Stimulated activated effector memory CD8-positive, alpha-beta T cell treated with anti-CD3 and anti-CD28 coated beads, Interleukin-12 subunit alpha, Interleukin-12 subunit beta, amount 100 ng/mL, for 72 hours (primary cell): ENCODE measurements at regions not wholly inside any gene's neighbourhood (a gene's known extent, or its start where the extent isn't known, plus 50 kb on each side); places are given as distances from the start of the nearest gene placed in this dataset.
"Not testable (repeated sequence)": the region's sequence is repeated elsewhere in the genome, so short reads cannot be mapped to it uniquely, and the experiment has no call there.

ENCODE experiments used
- ATAC-seq: fragments of 150-1000 bp; cut with Tn5 transposase; 2 replicates; pipeline ENCODE4 v1.10.0; 2021
- DNase-seq, 2 donors: peaks; one replicate each; pipeline ENCODE4 v3.0.0; 2021 to 2022; ENCODE audit warnings: low spot score in 2 of 2
- H3K27ac Mint-ChIP-seq: one replicate; pipeline ENCODE4 v1.8.0; 2022; ENCODE audit warnings: mild to moderate bottlenecking, mixed read lengths
- H3K36me3 Mint-ChIP-seq: one replicate; pipeline ENCODE4 v1.8.0; 2022; ENCODE audit warnings: mild to moderate bottlenecking, mixed read lengths
- H3K4me1 Mint-ChIP-seq: one replicate; pipeline ENCODE4 v1.8.0; 2022; ENCODE audit warnings: mixed read lengths
- H3K4me3 Mint-ChIP-seq: one replicate; pipeline ENCODE4 v1.8.0; 2022; ENCODE audit warnings: mild to moderate bottlenecking, mixed read lengths
- H3K9me3 Mint-ChIP-seq: one replicate; pipeline ENCODE4 v1.8.0; 2022; ENCODE audit warnings: mixed read lengths

DNA sequence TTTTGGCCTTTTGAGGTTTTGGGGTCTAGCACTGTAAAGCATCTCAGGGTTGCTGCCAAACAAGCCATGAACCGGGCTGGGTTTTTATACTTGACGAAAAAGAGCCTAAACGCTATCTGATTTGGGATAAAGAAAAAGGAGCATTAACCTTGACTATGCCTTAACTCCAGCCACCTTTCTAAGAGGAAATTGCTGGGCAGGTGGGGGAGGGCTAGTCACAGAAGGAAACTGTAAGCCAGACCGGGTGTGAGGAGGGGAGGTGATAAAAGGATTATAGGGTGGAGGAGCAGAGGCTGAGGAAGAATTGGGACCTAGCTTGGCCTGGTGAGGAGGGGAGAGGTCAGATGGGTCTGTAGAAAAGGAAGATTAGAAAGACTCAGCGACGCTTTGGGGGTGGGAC, 335.2 kb upstream of the HTR1E start:
- not testable (repeated sequence) for DNase-seq, ATAC-seq, H3K36me3 Mint-ChIP-seq, H3K4me1 Mint-ChIP-seq, H3K27ac Mint-ChIP-seq, H3K4me3 Mint-ChIP-seq
- peaks cover 11% of the 10 kb centered on the region for H3K9me3 Mint-ChIP-seq

- H3K36me3 Mint-ChIP-seq, ATAC-seq, H3K27ac Mint-ChIP-seq, DNase-seq, H3K4me3 Mint-ChIP-seq, H3K9me3 Mint-ChIP-seq, H3K4me1 Mint-ChIP-seq: not testable (repeated sequence)
Observed at GRCh38 chr6:86598969-86599368, 338.4 kb upstream of the HTR1E start.

DNA sequence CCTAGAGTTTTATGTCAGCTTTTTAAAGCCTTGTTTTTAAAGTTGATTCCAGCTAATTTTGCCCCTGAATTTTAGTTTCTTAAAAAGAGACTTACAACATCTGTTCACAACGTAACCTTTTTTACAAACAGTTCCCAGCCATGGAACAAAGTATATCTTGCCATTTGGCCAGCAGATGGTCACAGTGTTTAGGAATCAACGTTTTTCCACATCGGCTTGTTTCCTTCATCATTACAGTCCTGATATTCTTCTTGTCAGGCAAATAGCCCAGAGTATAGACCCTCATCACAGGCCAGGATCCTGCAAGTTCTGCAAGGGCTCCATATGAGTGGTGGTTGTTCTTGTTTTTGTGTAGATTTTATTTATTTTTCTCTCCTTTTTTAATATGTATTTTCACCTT, 341.7 kb upstream of the HTR1E start:
- no peak overlapping the region for H3K4me3 Mint-ChIP-seq
- no peaks in the 10 kb centered on the region for H3K4me1 Mint-ChIP-seq
- no peaks in the 10 kb centered on the region for H3K9me3 Mint-ChIP-seq

GRCh38 chr6:86586195-86586594, 351.1 kb upstream of the HTR1E start:
- peaks cover 22% of the 10 kb centered on the region for H3K9me3 Mint-ChIP-seq
- no peak for ATAC-seq
- H3K36me3 Mint-ChIP-seq = no peaks in the 10 kb centered on the region

More for the DNA sequence above, 341.7 kb upstream of the HTR1E start:
- Mint-ChIP-seq H3K36me3 (no peaks in the 10 kb centered on the region), H3K27ac (no peak overlapping the region)
- DNase-seq = no peak
- no peak for ATAC-seq

DNA sequence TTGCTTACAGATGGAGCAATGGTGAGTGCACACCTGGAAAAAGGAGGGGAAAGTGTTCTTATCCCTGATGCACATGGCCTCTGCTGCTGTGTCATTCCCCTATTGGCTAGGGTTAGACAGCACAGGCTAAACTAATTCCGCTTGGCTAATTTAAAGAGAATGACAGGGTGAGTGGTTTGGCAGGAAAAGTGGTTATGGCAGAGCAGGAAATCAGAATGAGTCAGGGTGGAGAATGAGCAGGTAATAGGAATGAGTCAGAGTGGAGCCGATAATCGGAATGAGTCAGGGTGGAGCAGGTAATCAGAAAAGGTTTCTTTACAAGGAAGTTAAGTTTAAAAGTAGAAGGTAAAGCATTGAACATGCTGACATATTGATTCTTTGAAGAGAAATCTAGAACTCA, 355.5 kb upstream of the HTR1E start:
- no peak for DNase-seq
- Mint-ChIP-seq H3K27ac (no peak overlapping the region), H3K4me1 (no peaks in the 10 kb centered on the region), H3K9me3 (peaks cover 21% of the 10 kb centered on the region), H3K36me3 (no peaks in the 10 kb centered on the region), H3K4me3 (no peak overlapping the region)
- ATAC-seq = no peak

More at GRCh38 chr6:86586195-86586594, 351.1 kb upstream of the HTR1E start:
- DNase-seq = no peak
- no peak overlapping the region for H3K4me3 Mint-ChIP-seq
- no peak overlapping the region for H3K27ac Mint-ChIP-seq
- no peaks in the 10 kb centered on the region for H3K4me1 Mint-ChIP-seq

DNA sequence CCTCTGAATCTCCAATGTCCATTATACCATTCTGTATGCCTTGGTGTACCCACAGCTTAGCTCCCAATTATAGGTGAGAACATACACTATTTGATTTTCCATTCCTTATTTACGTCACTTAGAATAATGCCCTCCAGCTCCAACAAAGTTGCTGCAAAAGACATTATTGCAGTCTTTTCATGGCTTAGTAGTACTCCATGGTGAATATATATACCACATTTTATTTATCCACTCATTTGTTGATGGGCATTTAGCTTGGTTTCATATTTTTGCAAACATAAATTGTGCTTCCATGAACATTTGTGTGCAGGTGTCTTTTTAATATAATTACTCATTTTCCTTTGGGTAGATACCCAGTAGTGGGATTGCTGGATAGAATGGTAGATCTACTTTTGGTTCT, 374.1 kb upstream of the HTR1E start:
- no peaks in the 10 kb centered on the region for H3K4me1 Mint-ChIP-seq
- ATAC-seq (no peak), DNase-seq (no peak)
- no peak overlapping the region for H3K4me3 Mint-ChIP-seq
- H3K9me3 Mint-ChIP-seq = peaks cover 6% of the 10 kb centered on the region
- no peak overlapping the region for H3K27ac Mint-ChIP-seq
- no peaks in the 10 kb centered on the region for H3K36me3 Mint-ChIP-seq

DNA sequence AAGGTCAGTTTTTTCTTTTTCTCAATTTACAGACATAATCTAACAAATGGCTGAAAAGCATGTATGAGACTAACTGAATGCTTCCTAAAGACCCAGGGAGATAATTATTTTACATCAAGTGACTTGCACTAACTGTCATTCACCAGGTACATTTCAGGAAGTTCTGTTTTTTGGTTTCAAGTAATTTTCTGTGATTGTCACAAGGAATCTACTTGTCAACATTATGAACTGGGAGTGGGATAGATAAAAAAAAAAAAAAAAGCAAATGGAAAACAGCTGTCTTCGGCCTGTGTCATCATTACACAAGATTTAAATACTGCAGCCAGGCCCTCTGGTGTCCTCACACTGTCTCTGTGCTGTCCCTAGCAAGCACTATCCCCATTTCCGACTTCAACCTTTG, 379.0 kb upstream of the HTR1E start:
- H3K9me3 Mint-ChIP-seq = peaks cover 9% of the 10 kb centered on the region
- no peak overlapping the region for H3K27ac Mint-ChIP-seq
- H3K36me3 Mint-ChIP-seq = no peaks in the 10 kb centered on the region
- H3K4me3 Mint-ChIP-seq = no peak overlapping the region
- no peaks in the 10 kb centered on the region for H3K4me1 Mint-ChIP-seq
- ATAC-seq (no peak), DNase-seq (no peak)

- Mint-ChIP-seq H3K27ac (no peak overlapping the region), H3K4me3 (no peak overlapping the region), H3K9me3 (peaks cover 9% of the 10 kb centered on the region), H3K36me3 (no peaks in the 10 kb centered on the region), H3K4me1 (no peaks in the 10 kb centered on the region)
- no peak for ATAC-seq
- no peak for DNase-seq
Observed at GRCh38 chr6:86537292-86537861, 400.0 kb upstream of the HTR1E start.

- Mint-ChIP-seq H3K9me3 (peaks cover 12% of the 10 kb centered on the region), H3K4me3 (no peak overlapping the region), H3K27ac (no peak overlapping the region), H3K36me3 (no peaks in the 10 kb centered on the region), H3K4me1 (no peaks in the 10 kb centered on the region)
- DNase-seq (no peak), ATAC-seq (no peak)
Observed at GRCh38 chr6:86536121-86536520, 401.2 kb upstream of the HTR1E start.

DNA sequence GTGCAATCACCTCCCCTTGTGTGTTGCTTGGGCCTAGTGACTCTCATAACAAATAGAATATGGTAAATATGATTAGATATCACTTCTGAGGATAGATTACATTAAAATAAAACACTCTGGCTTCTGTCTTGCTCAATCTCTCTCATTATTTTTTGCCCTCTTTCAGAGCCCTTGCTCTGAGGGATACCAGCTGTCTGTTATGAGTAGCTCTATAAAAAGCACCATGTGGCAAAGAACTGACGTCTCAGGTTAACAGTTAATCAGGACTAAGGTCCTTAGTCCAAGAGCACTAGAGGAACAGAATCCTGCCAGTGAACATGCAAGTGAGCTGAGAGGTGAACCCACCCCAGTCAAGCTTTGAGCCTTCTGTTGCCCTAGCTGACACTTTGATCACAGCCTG, 402.2 kb upstream of the HTR1E start:
- Mint-ChIP-seq H3K36me3 (no peaks in the 10 kb centered on the region), H3K27ac (no peak overlapping the region), H3K9me3 (peaks cover 9% of the 10 kb centered on the region), H3K4me3 (no peak overlapping the region), H3K4me1 (no peaks in the 10 kb centered on the region)
- ATAC-seq = no peak
- DNase-seq = no peak

- Mint-ChIP-seq H3K36me3 (no peaks in the 10 kb centered on the region), H3K9me3 (peaks cover 12% of the 10 kb centered on the region), H3K27ac (no peak overlapping the region), H3K4me1 (no peaks in the 10 kb centered on the region), H3K4me3 (no peak overlapping the region)
- DNase-seq (no peak), ATAC-seq (no peak)
Observed at GRCh38 chr6:86529635-86530034, 407.7 kb upstream of the HTR1E start.

GRCh38 chr6:86526238-86526637, 411.1 kb upstream of the HTR1E start:
- Mint-ChIP-seq H3K36me3 (no peaks in the 10 kb centered on the region), H3K4me1 (no peaks in the 10 kb centered on the region), H3K27ac (no peak overlapping the region), H3K4me3 (no peak overlapping the region), H3K9me3 (peaks cover 14% of the 10 kb centered on the region)
- no peak for ATAC-seq
- DNase-seq = no peak

DNA sequence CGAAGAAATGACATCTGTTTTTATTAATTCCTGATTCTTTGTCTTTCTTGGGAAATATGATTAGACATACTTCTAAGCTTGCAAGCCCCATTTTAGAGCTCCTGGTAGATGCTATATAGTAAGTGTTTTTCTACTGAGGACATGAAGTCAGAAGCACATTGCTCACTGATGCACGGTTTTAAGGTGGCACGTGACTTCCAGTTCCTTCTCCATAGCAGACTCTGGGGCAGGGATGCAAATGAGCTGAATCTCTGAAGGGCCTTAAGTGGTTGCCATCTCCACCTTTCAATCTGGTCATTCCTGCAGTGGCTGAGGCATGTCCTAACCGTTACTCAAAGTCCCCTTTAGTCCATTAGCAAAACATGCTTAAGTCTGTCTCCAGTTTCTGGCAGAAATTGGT, 421.2 kb upstream of the HTR1E start:
- DNase-seq (no peak), ATAC-seq (no peak)
- peaks cover 6% of the 10 kb centered on the region for H3K9me3 Mint-ChIP-seq
- H3K36me3 Mint-ChIP-seq = no peaks in the 10 kb centered on the region
- no peak overlapping the region for H3K4me3 Mint-ChIP-seq
- no peak overlapping the region for H3K27ac Mint-ChIP-seq
- no peaks in the 10 kb centered on the region for H3K4me1 Mint-ChIP-seq

- no peaks in the 10 kb centered on the region for H3K9me3 Mint-ChIP-seq
Observed at GRCh38 chr6:86511962-86512361, 425.4 kb upstream of the HTR1E start.

DNA sequence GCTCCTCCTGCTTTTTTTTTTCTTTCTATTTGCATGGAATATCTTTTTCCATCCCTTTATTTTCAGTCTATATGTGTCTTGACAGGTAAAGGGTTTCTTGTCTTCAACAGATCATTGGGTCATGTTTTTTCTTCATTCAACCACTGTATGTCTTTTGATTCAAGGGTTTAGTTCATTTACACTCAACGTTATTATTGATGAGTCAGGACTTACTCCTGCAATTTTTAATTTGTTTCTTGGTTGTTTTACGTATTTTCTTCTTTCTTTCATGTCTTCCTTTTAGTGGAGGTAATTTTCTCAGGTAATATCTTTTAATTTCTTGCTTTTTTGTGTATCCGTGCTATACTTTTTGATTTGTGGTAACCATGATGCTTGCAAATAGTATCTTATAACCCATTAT, 429.1 kb upstream of the HTR1E start:
- Mint-ChIP-seq H3K27ac (no peak overlapping the region), H3K4me1 (no peaks in the 10 kb centered on the region), H3K9me3 (peaks cover 7% of the 10 kb centered on the region), H3K36me3 (no peaks in the 10 kb centered on the region), H3K4me3 (no peak overlapping the region)
- no peak for DNase-seq
- ATAC-seq = no peak

More at GRCh38 chr6:86511962-86512361, 425.4 kb upstream of the HTR1E start:
- Mint-ChIP-seq H3K4me3 (no peak overlapping the region), H3K27ac (no peak overlapping the region), H3K36me3 (no peaks in the 10 kb centered on the region), H3K4me1 (no peaks in the 10 kb centered on the region)
- no peak for DNase-seq
- ATAC-seq = no peak

GRCh38 chr6:86502497-86502896, 434.8 kb upstream of the HTR1E start:
- no peaks in the 10 kb centered on the region for H3K36me3 Mint-ChIP-seq
- H3K27ac Mint-ChIP-seq = no peak overlapping the region
- H3K4me3 Mint-ChIP-seq = no peak overlapping the region
- H3K4me1 Mint-ChIP-seq = no peaks in the 10 kb centered on the region
- no peak for DNase-seq
- peaks cover 18% of the 10 kb centered on the region for H3K9me3 Mint-ChIP-seq
- ATAC-seq = no peak

- no peaks in the 10 kb centered on the region for H3K4me1 Mint-ChIP-seq
- no peak overlapping the region for H3K27ac Mint-ChIP-seq
- DNase-seq = no peak
- no peaks in the 10 kb centered on the region for H3K36me3 Mint-ChIP-seq
- peaks cover 24% of the 10 kb centered on the region for H3K9me3 Mint-ChIP-seq
- ATAC-seq = no peak
- H3K4me3 Mint-ChIP-seq = no peak overlapping the region
Observed at GRCh38 chr6:86500035-86500434, 437.3 kb upstream of the HTR1E start.
